ENCODE measurements at regions not wholly inside any gene's neighbourhood (a gene's known extent, or its start where the extent isn't known, plus 50 kb on each side); places are given as distances from the start of the nearest gene placed in this dataset.

DNA sequence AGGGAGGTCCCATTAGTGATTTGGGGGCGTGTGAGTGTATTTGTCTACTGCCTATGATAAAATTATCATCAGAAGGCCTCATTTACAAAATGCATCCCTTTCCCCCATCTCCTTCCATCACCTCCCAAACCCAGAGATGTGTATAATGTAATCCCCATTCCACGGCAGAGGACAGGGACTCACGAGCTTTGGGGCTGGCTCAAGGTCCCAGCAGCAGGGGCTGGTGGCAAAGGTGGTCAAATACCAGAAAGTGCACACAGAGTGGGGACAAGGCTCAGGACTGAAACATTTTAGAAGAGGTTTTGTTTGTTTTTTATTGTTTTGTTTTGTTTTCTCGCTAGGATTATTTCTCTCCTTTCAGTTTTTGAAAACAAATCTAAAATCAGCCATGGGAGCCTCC lies 68.5 kb upstream of the TOP1 start:
- no peak for TF ChIP-seq POLR2A (IDR thresholded peaks at IDR 0.05)
- TF ChIP-seq, protein P1, sequence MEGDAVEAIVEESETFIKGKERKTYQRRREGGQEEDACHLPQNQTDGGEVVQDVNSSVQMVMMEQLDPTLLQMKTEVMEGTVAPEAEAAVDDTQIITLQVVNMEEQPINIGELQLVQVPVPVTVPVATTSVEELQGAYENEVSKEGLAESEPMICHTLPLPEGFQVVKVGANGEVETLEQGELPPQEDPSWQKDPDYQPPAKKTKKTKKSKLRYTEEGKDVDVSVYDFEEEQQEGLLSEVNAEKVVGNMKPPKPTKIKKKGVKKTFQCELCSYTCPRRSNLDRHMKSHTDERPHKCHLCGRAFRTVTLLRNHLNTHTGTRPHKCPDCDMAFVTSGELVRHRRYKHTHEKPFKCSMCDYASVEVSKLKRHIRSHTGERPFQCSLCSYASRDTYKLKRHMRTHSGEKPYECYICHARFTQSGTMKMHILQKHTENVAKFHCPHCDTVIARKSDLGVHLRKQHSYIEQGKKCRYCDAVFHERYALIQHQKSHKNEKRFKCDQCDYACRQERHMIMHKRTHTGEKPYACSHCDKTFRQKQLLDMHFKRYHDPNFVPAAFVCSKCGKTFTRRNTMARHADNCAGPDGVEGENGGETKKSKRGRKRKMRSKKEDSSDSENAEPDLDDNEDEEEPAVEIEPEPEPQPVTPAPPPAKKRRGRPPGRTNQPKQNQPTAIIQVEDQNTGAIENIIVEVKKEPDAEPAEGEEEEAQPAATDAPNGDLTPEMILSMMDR (IDR thresholded peaks at IDR 0.05): no peak
